ENCODE measurements at regions not wholly inside any gene's neighbourhood (a gene's known extent, or its start where the extent isn't known, plus 50 kb on each side); places are given as distances from the start of the nearest gene placed in this dataset.

- ChIA-PET POLR2A (no interaction called here), CTCF (no interaction called here)
- H3K27me3 Mint-ChIP-seq (ENCODE audit: low read depth), result no peaks in the 10 kb centered on the region; the same call in 1 of the 2 replicates
- ATAC-seq (no peak), DNase-seq (ENCODE audit: low spot score) (no peak)
- H3K4me3 Mint-ChIP-seq, result no peak overlapping the region
- H3K9me3 Mint-ChIP-seq, result no peaks in the 10 kb centered on the region
- H3K27ac Mint-ChIP-seq, result no peak overlapping the region
- TF ChIP-seq ZNF138 (CRISPR knock-in tag; conservative IDR thresholded peaks at IDR 0.05) (no peak), SP1 (CRISPR knock-in tag; conservative IDR thresholded peaks at IDR 0.05) (no peak), CREB1 (CRISPR knock-in tag; IDR thresholded peaks at IDR 0.05) (no peak), AR (CRISPR knock-in tag; IDR thresholded peaks at IDR 0.05) (no peak), ATF1 (CRISPR knock-in tag; IDR thresholded peaks at IDR 0.05) (no peak), CREM (CRISPR knock-in tag; IDR thresholded peaks at IDR 0.05) (no peak), E2F5 (CRISPR knock-in tag; IDR thresholded peaks at IDR 0.05) (no peak), TEAD4 (CRISPR knock-in tag; IDR thresholded peaks at IDR 0.05) (no peak)
- no peaks in the 10 kb centered on the region for H3K36me3 Mint-ChIP-seq
- H3K4me1 Mint-ChIP-seq, result peaks cover 4% of the 10 kb centered on the region; the same call in 1 of the 2 replicates
These were observed 173.2 kb upstream of the COPS8 start for GRCh38 chr2:236912326-236913120.

- ATAC-seq (no peak), DNase-seq (ENCODE audit: low spot score) (no peak)
- no peak for TF ChIP-seq GTF2I (CRISPR knock-in tag; conservative IDR thresholded peaks at IDR 0.05)
- no peak for TF ChIP-seq ZNF532 (CRISPR knock-in tag; IDR thresholded peaks at IDR 0.05; ENCODE audit: borderline replicate concordance)
- TF ChIP-seq RORB (CRISPR knock-in tag; IDR thresholded peaks at IDR 0.05), result no peak
- peaks cover 2% of the 10 kb centered on the region for H3K27me3 Mint-ChIP-seq (ENCODE audit: low read depth)
- ChIA-PET POLR2A (no interaction called here), CTCF (no interaction called here)
- peaks cover 4% of the 10 kb centered on the region; the same call in 1 of the 2 replicates for H3K4me1 Mint-ChIP-seq
- H3K4me3 Mint-ChIP-seq, result no peak overlapping the region
- no peaks in the 10 kb centered on the region for H3K36me3 Mint-ChIP-seq
- no peak overlapping the region for H3K27ac Mint-ChIP-seq
- H3K9me3 Mint-ChIP-seq, result no peaks in the 10 kb centered on the region
These were observed 170.5 kb upstream of the COPS8 start for GRCh38 chr2:236915186-236915585.

- H3K4me3 Mint-ChIP-seq, result no peak overlapping the region
- peaks cover 4% of the 10 kb centered on the region for H3K4me1 Mint-ChIP-seq
- POLR2A ChIA-PET, result no interaction called here
- H3K27me3 Mint-ChIP-seq (ENCODE audit: low read depth), result peaks cover 2% of the 10 kb centered on the region
- CTCF ChIA-PET, result no interaction called here
- H3K27ac Mint-ChIP-seq, result no peak overlapping the region
- H3K9me3 Mint-ChIP-seq, result no peaks in the 10 kb centered on the region
- no peak for DNase-seq (ENCODE audit: low spot score)
- no peaks in the 10 kb centered on the region for H3K36me3 Mint-ChIP-seq
- TF ChIP-seq EMX1 (CRISPR knock-in tag; IDR thresholded peaks at IDR 0.05) (no peak), ATF6 (CRISPR knock-in tag; IDR thresholded peaks at IDR 0.05) (no peak)
- ATAC-seq, result no peak
These were observed 170.0 kb upstream of the COPS8 start for GRCh38 chr2:236915726-236916125.
